Dendritic cell treated with granulocyte-macrophage colony-stimulating factor and Interleukin-4, amounts not matched to agents 40 ng/mL and 50 ng/mL, for 4 days (primary cell): ENCODE measurements at regions not wholly inside any gene's neighbourhood (a gene's known extent, or its start where the extent isn't known, plus 50 kb on each side); places are given as distances from the start of the nearest gene placed in this dataset.

Experiments used
- H3K27ac Mint-ChIP-seq: one replicate; pipeline ENCODE4 v1.8.0; 2022; ENCODE audit warnings: mild to moderate bottlenecking, mixed read lengths
- H3K27me3 Mint-ChIP-seq: one replicate; pipeline ENCODE4 v1.8.0; 2022; ENCODE audit warnings: mild to moderate bottlenecking, mixed read lengths
- H3K36me3 Mint-ChIP-seq: one replicate; pipeline ENCODE4 v1.8.0; 2022; ENCODE audit warnings: low read depth, mixed read lengths
- H3K4me1 Mint-ChIP-seq: one replicate; pipeline ENCODE4 v1.8.0; 2022; ENCODE audit warnings: low read depth, mixed read lengths
- H3K4me3 Mint-ChIP-seq: one replicate; pipeline ENCODE4 v1.8.0; 2022; ENCODE audit warnings: mild to moderate bottlenecking, moderate library complexity, mixed read lengths
- H3K9me3 Mint-ChIP-seq: one replicate; pipeline ENCODE4 v1.8.0; 2022; ENCODE audit warnings: mixed read lengths
- intact Hi-C: fragments of 100-400 bp; cut with micrococcal nuclease; formaldehyde crosslinking; loops from one replicate; pipeline ENCODE4 v1.15.0; 2022

GRCh38 chr2:146227152-146228019 is 1617.4 kb upstream of the ACVR2A start:
- Mint-ChIP-seq H3K4me3 (no peak overlapping the region), H3K4me1 (peaks cover 6% of the 10 kb centered on the region), H3K27me3 (no peaks in the 10 kb centered on the region), H3K27ac (no peak overlapping the region), H3K9me3 (peaks cover 9% of the 10 kb centered on the region), H3K36me3 (no peaks in the 10 kb centered on the region)
- intact Hi-C loops, result no loop called here

- Mint-ChIP-seq H3K4me3 (no peak overlapping the region), H3K27ac (no peak overlapping the region), H3K27me3 (no peaks in the 10 kb centered on the region), H3K4me1 (peaks cover 6% of the 10 kb centered on the region), H3K36me3 (no peaks in the 10 kb centered on the region), H3K9me3 (peaks cover 9% of the 10 kb centered on the region)
- intact Hi-C loops, result no loop called here
Observed at GRCh38 chr2:146226077-146226476, 1618.8 kb upstream of the ACVR2A start.

GRCh38 chr2:146221826-146222225 is 1623.0 kb upstream of the ACVR2A start:
- intact Hi-C loops, result no loop called here
- H3K4me3 Mint-ChIP-seq, result no peak overlapping the region
- no peaks in the 10 kb centered on the region for H3K36me3 Mint-ChIP-seq
- no peaks in the 10 kb centered on the region for H3K27me3 Mint-ChIP-seq
- no peaks in the 10 kb centered on the region for H3K9me3 Mint-ChIP-seq
- no peak overlapping the region for H3K27ac Mint-ChIP-seq
- no peaks in the 10 kb centered on the region for H3K4me1 Mint-ChIP-seq

GRCh38 chr2:146220957-146221356 is 1623.9 kb upstream of the ACVR2A start:
- Mint-ChIP-seq H3K9me3 (no peaks in the 10 kb centered on the region), H3K27me3 (no peaks in the 10 kb centered on the region), H3K4me1 (no peaks in the 10 kb centered on the region), H3K4me3 (no peak overlapping the region), H3K36me3 (no peaks in the 10 kb centered on the region), H3K27ac (no peak overlapping the region)
- intact Hi-C loops, result no loop called here

- Mint-ChIP-seq H3K36me3 (no peaks in the 10 kb centered on the region), H3K4me1 (no peaks in the 10 kb centered on the region), H3K4me3 (no peak overlapping the region), H3K27me3 (no peaks in the 10 kb centered on the region), H3K9me3 (peaks cover 18% of the 10 kb centered on the region), H3K27ac (no peak overlapping the region)
- intact Hi-C loops, result no loop called here
Observed at GRCh38 chr2:146214394-146214929, 1630.4 kb upstream of the ACVR2A start.

- H3K27ac Mint-ChIP-seq, result no peak overlapping the region
- no peaks in the 10 kb centered on the region for H3K27me3 Mint-ChIP-seq
- H3K4me1 Mint-ChIP-seq, result no peaks in the 10 kb centered on the region
- peaks cover 19% of the 10 kb centered on the region for H3K9me3 Mint-ChIP-seq
- intact Hi-C loops, result no loop called here
- no peaks in the 10 kb centered on the region for H3K36me3 Mint-ChIP-seq
- no peak overlapping the region for H3K4me3 Mint-ChIP-seq
Observed at GRCh38 chr2:146213674-146214073, 1631.2 kb upstream of the ACVR2A start.

- Mint-ChIP-seq H3K4me1 (no peaks in the 10 kb centered on the region), H3K4me3 (no peak overlapping the region), H3K27ac (no peak overlapping the region), H3K9me3 (peaks cover 19% of the 10 kb centered on the region), H3K27me3 (no peaks in the 10 kb centered on the region), H3K36me3 (no peaks in the 10 kb centered on the region)
- intact Hi-C loops, result no loop called here
Observed at GRCh38 chr2:146212602-146213001, 1632.2 kb upstream of the ACVR2A start.

GRCh38 chr2:146209842-146210275 is 1635.0 kb upstream of the ACVR2A start:
- Mint-ChIP-seq H3K27me3 (no peaks in the 10 kb centered on the region), H3K9me3 (peaks cover 19% of the 10 kb centered on the region), H3K36me3 (no peaks in the 10 kb centered on the region), H3K27ac (no peak overlapping the region), H3K4me1 (no peaks in the 10 kb centered on the region), H3K4me3 (no peak overlapping the region)
- intact Hi-C loops, result no loop called here

GRCh38 chr2:146207901-146208300 is 1636.9 kb upstream of the ACVR2A start:
- Mint-ChIP-seq H3K4me1 (no peaks in the 10 kb centered on the region), H3K36me3 (no peaks in the 10 kb centered on the region), H3K27me3 (no peaks in the 10 kb centered on the region), H3K27ac (no peak overlapping the region), H3K9me3 (peaks cover 19% of the 10 kb centered on the region), H3K4me3 (no peak overlapping the region)
- intact Hi-C loops, result no loop called here

- Mint-ChIP-seq H3K4me3 (no peak overlapping the region), H3K4me1 (no peaks in the 10 kb centered on the region), H3K36me3 (no peaks in the 10 kb centered on the region), H3K27ac (no peak overlapping the region), H3K27me3 (no peaks in the 10 kb centered on the region), H3K9me3 (peaks cover 19% of the 10 kb centered on the region)
- intact Hi-C loops, result no loop called here
Observed at GRCh38 chr2:146207417-146207816, 1637.4 kb upstream of the ACVR2A start.

GRCh38 chr2:146203064-146203624 is 1641.7 kb upstream of the ACVR2A start:
- H3K27me3 Mint-ChIP-seq, result no peaks in the 10 kb centered on the region
- no peaks in the 10 kb centered on the region for H3K36me3 Mint-ChIP-seq
- no peak overlapping the region for H3K4me3 Mint-ChIP-seq
- intact Hi-C loops, result no loop called here
- no peak overlapping the region for H3K27ac Mint-ChIP-seq
- H3K4me1 Mint-ChIP-seq, result no peaks in the 10 kb centered on the region
- H3K9me3 Mint-ChIP-seq, result peaks cover 24% of the 10 kb centered on the region

GRCh38 chr2:146193619-146194018 is 1651.2 kb upstream of the ACVR2A start:
- intact Hi-C loops, result no loop called here
- Mint-ChIP-seq H3K27ac (no peak overlapping the region), H3K36me3 (no peaks in the 10 kb centered on the region), H3K27me3 (no peaks in the 10 kb centered on the region), H3K4me3 (no peak overlapping the region), H3K9me3 (peaks cover 8% of the 10 kb centered on the region), H3K4me1 (no peaks in the 10 kb centered on the region)

- Mint-ChIP-seq H3K4me3 (no peak overlapping the region), H3K27ac (no peak overlapping the region), H3K9me3 (no peaks in the 10 kb centered on the region), H3K4me1 (no peaks in the 10 kb centered on the region), H3K27me3 (no peaks in the 10 kb centered on the region), H3K36me3 (no peaks in the 10 kb centered on the region)
- intact Hi-C loops, result no loop called here
Observed at GRCh38 chr2:146189541-146189940, 1655.3 kb upstream of the ACVR2A start.

GRCh38 chr2:146173934-146174333 is 1654.0 kb upstream of the ZEB2 start:
- intact Hi-C loops, result no loop called here

More at GRCh38 chr2:146173934-146174333, 1654.0 kb upstream of the ZEB2 start:
- no peak overlapping the region for H3K27ac Mint-ChIP-seq
- H3K9me3 Mint-ChIP-seq, result peaks cover 10% of the 10 kb centered on the region
- H3K36me3 Mint-ChIP-seq, result no peaks in the 10 kb centered on the region
- no peaks in the 10 kb centered on the region for H3K4me1 Mint-ChIP-seq
- no peaks in the 10 kb centered on the region for H3K27me3 Mint-ChIP-seq
- no peak overlapping the region for H3K4me3 Mint-ChIP-seq
